ENCODE measurements at regions not wholly inside any gene's neighbourhood (a gene's known extent, or its start where the extent isn't known, plus 50 kb on each side); places are given as distances from the start of the nearest gene placed in this dataset.

GRCh38 chr6:135109761-135110160, 55.1 kb upstream of the HBS1L start:
- no peak for TF ChIP-seq CTCF (IDR thresholded peaks at IDR 0.05; ENCODE audit: borderline replicate concordance, extremely low read depth, low read length, poor library complexity, severe bottlenecking)
- no peak for TF ChIP-seq EZH2 (IDR thresholded peaks at IDR 0.05; ENCODE audit: borderline replicate concordance, low read depth, low read length, severe bottlenecking)
